OCI-M2 (cell line): ENCODE measurements at regions not wholly inside any gene's neighbourhood (a gene's known extent, or its start where the extent isn't known, plus 50 kb on each side); places are given as distances from the start of the nearest gene placed in this dataset.
"Not testable (repeated sequence)": the region's sequence is repeated elsewhere in the genome, so short reads cannot be mapped to it uniquely, and the experiment has no call there.

Source experiments
- DNase-seq: peaks from one replicate; lab custom pipeline; 2025; ENCODE audit not compliant: unreplicated experiment; lab: John Stamatoyannopoulos, UW

GRCh38 chr4:65265526-65265925, 404.8 kb downstream of the EPHA5 start:
- no peak for DNase-seq

GRCh38 chr4:65259296-65259695, 411.0 kb downstream of the EPHA5 start:
- no peak for DNase-seq

- DNase-seq: no peak
These were observed 419.4 kb downstream of the EPHA5 start for GRCh38 chr4:65250916-65251315.

GRCh38 chr4:65249111-65249510, 421.2 kb downstream of the EPHA5 start:
- no peak for DNase-seq

GRCh38 chr4:65242156-65242846, 428.0 kb downstream of the EPHA5 start:
- DNase-seq: no peak

GRCh38 chr4:65241257-65241997, 428.9 kb downstream of the EPHA5 start:
- DNase-seq: no peak

GRCh38 chr4:65234061-65234460, 436.2 kb downstream of the EPHA5 start:
- no peak for DNase-seq

GRCh38 chr4:65227628-65228027, 442.7 kb downstream of the EPHA5 start:
- no peak for DNase-seq

- DNase-seq: no peak
These were observed 446.7 kb downstream of the EPHA5 start for GRCh38 chr4:65223601-65224000.

GRCh38 chr4:65223074-65223473, 447.2 kb downstream of the EPHA5 start:
- not testable (repeated sequence) for DNase-seq

GRCh38 chr4:65217179-65217578, 453.1 kb downstream of the EPHA5 start:
- DNase-seq: no peak

GRCh38 chr4:65202853-65203236, 467.4 kb downstream of the EPHA5 start:
- no peak for DNase-seq

GRCh38 chr4:65202165-65202852, 468.0 kb downstream of the EPHA5 start:
- DNase-seq: no peak

- DNase-seq: no peak
These were observed 474.6 kb downstream of the EPHA5 start for GRCh38 chr4:65195666-65196065.

- DNase-seq: no peak
These were observed 475.3 kb downstream of the EPHA5 start for GRCh38 chr4:65195002-65195401.

GRCh38 chr4:65193985-65194384, 476.3 kb downstream of the EPHA5 start:
- DNase-seq: no peak

GRCh38 chr4:65190780-65191179, 479.5 kb downstream of the EPHA5 start:
- no peak for DNase-seq

- no peak for DNase-seq
These were observed 494.7 kb downstream of the EPHA5 start for GRCh38 chr4:65175585-65175984.

- DNase-seq: no peak
These were observed 499.3 kb downstream of the EPHA5 start for GRCh38 chr4:65170768-65171514.

- no peak for DNase-seq
These were observed 502.6 kb downstream of the EPHA5 start for GRCh38 chr4:65167719-65168118.

- DNase-seq: no peak
These were observed 518.1 kb downstream of the EPHA5 start for GRCh38 chr4:65152205-65152604.
